A673 (cell line): ENCODE measurements at regions not wholly inside any gene's neighbourhood (a gene's known extent, or its start where the extent isn't known, plus 50 kb on each side); places are given as distances from the start of the nearest gene placed in this dataset.

ENCODE experiments used
- BruUV-seq: library from RNA; stranded (reverse); fragments of 400-500 nt; replicated peaks from 2 replicates; lab custom pipeline; 2021; lab: Mats Ljungman, UMichigan
- CTCF ChIA-PET: fragments of 300-600 bp; sonication (Branson Sonifier 250); formaldehyde crosslinking; loops from one replicate; lab custom pipeline; 2022; ENCODE audit warnings: antibody characterized with exemption; lab: Charles Lee
- POLR2A ChIA-PET: fragments of 300-600 bp; sonication (Branson Sonifier 250); formaldehyde crosslinking; loops from one replicate; lab custom pipeline; 2022; ENCODE audit warnings: antibody characterized with exemption; ENCODE audit not compliant: low non-redundant PET; lab: Charles Lee
- DNase-seq: peaks from one replicate; pipeline ENCODE4 v3.0.0-alpha.2; 2015; ENCODE audit warnings: low spot score
- H3K27ac ChIP-seq: fragments of 200-600 bp; sonication (generic); 2 replicates; pipeline ENCODE4 v1.5.1; 2016; ENCODE audit warnings: mixed run types, low read depth, mild to moderate bottlenecking, mixed read lengths, antibody characterized with exemption, low read length; ENCODE audit not compliant: poor library complexity, severe bottlenecking
- H3K27me3 ChIP-seq: fragments of 200-600 bp; sonication (generic); replicated peaks from 2 replicates; pipeline ENCODE4 v1.6.1; 2017; ENCODE audit warnings: mixed run types, low read depth, mild to moderate bottlenecking, mixed read lengths, antibody characterized with exemption, low read length; ENCODE audit not compliant: insufficient read depth, poor library complexity
- H3K36me3 ChIP-seq: fragments of 200-600 bp; sonication (generic); 2 replicates; pipeline ENCODE4 v1.6.1; 2016; ENCODE audit warnings: mixed run types, mild to moderate bottlenecking, mixed read lengths, antibody characterized with exemption, low read length; ENCODE audit not compliant: insufficient read depth, poor library complexity, severe bottlenecking
- H3K4me1 ChIP-seq: fragments of 200-600 bp; sonication (generic); 2 replicates; pipeline ENCODE4 v1.6.1; 2017; ENCODE audit warnings: mixed run types, mild to moderate bottlenecking, mixed read lengths, antibody characterized with exemption, low read length; ENCODE audit not compliant: insufficient read depth, poor library complexity, severe bottlenecking
- H3K4me3 ChIP-seq: fragments of 200-600 bp; sonication (generic); 2 replicates; pipeline ENCODE4 v1.5.1; 2016; ENCODE audit warnings: low read depth, mixed run types, mild to moderate bottlenecking, mixed read lengths, low read length; ENCODE audit not compliant: poor library complexity, severe bottlenecking
- H3K9me3 ChIP-seq: fragments of 200-600 bp; sonication (generic); 2 replicates; pipeline ENCODE4 v1.6.1; 2016; ENCODE audit warnings: mixed run types, low read depth, mild to moderate bottlenecking, mixed read lengths, antibody characterized with exemption, low read length; ENCODE audit not compliant: poor library complexity, severe bottlenecking
- CTCF ChIP-seq: fragments of 300-800, 200-600 bp; sonication (generic); conservative IDR thresholded peaks from 2 replicates; pipeline ENCODE4 v1.5.1; 2017; ENCODE audit warnings: low read depth, mild to moderate bottlenecking, antibody characterized with exemption, low read length, moderate library complexity, mixed read lengths
- EZH2 ChIP-seq: fragments of 200-600 bp; sonication (generic); IDR thresholded peaks from 2 replicates; pipeline ENCODE4 v1.6.1; 2017; ENCODE audit warnings: borderline replicate concordance, low read depth, mild to moderate bottlenecking, mixed read lengths, antibody characterized with exemption, low read length; ENCODE audit not compliant: poor library complexity, severe bottlenecking
- intact Hi-C: fragments of 100-400 bp; cut with micrococcal nuclease; formaldehyde crosslinking; loops from one replicate; pipeline ENCODE4 v1.10.0; 2022; ENCODE audit not compliant: unreplicated experiment

DNA sequence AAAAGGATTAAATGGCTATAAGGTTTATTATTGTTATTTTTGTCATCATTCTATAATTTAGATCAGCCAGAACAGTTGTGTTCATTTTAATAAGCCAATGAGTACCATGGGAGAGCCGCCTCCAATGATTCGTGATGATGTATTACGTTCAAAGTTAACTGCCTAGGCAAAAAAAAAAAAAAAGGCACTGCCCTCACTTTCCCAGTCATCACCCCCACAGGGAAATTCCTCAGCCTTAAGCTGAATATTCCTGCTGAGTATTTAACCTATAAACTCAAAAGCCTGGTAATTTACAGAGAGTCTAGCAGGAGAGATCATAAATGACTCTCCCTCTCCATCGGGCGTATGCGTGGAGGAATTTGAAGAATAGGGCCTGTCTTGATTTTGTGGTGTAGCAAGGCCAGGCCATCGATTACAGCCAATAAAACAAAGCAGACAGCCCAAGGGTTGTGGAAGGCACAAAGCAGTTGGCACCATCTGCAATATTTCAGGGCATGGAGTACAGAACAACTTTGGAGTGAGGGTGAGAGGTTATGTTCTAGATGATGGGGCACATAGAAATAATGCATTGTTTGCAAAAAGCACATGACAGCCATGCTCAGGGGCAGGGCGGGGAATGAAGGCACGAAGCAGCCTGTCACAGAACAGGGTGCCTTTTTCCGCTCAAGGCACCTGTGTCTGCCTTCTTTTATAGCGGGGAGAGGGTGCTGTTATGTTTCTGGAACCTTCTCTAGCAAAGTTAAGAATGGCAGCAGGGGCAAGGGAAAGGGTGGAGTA is 138.2 kb upstream of the DTNBP1 start:
- no peaks in the 10 kb centered on the region for H3K9me3 ChIP-seq
- no peak for DNase-seq
- no peak for TF ChIP-seq CTCF
- TF ChIP-seq EZH2: no peak
- ChIA-PET CTCF (no interaction called here), POLR2A (no interaction called here)
- intact Hi-C loops: no loop called here
- no peak overlapping the region for H3K4me3 ChIP-seq
- no peak overlapping the region for H3K27ac ChIP-seq
- H3K36me3 ChIP-seq: no peaks in the 10 kb centered on the region
- no TSS peak for BruUV-seq
- no peaks in the 10 kb centered on the region for H3K4me1 ChIP-seq
- no peaks in the 10 kb centered on the region for H3K27me3 ChIP-seq

DNA sequence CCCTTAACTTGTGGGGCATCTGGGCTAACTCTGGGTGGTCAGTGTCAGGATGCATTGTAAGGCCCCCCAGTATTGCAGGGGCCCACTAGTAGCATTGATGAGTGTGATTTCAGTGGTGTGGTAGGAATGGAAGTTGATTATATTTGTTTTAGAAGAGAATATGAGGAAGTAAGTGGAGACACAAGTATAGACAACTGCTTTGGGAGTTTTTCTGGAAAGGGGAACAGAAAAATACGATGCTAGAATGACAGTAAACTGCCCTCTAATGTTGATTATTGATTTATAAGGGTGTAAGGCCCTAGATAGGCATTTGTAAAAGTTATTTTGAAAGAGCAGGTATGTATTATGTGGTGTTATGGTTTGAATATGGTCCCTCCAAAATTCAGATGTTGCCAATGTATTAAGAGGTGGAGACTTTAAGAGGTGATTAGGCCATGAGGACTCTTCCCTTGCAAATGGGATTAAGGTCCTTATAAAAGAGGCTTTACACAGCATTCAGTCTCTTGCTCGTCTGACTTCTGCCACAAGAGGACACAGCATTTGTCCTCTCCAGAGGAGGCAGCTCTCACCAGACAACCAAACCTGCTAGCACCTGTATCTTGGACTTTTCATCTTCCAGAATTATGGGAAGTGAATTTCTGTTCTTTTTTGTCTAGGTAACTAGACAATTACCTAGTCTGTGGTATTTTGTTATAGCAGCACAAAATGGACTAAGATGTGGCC is 135.9 kb upstream of the DTNBP1 start:
- TF ChIP-seq EZH2 (no peak), CTCF (no peak)
- Histone ChIP-seq H3K27ac (no peak overlapping the region), H3K4me3 (no peak overlapping the region), H3K27me3 (no peaks in the 10 kb centered on the region), H3K4me1 (no peaks in the 10 kb centered on the region), H3K9me3 (no peaks in the 10 kb centered on the region), H3K36me3 (no peaks in the 10 kb centered on the region)
- ChIA-PET POLR2A (no interaction called here), CTCF (no interaction called here)
- no TSS peak for BruUV-seq
- intact Hi-C loops: no loop called here
- DNase-seq: no peak

DNA sequence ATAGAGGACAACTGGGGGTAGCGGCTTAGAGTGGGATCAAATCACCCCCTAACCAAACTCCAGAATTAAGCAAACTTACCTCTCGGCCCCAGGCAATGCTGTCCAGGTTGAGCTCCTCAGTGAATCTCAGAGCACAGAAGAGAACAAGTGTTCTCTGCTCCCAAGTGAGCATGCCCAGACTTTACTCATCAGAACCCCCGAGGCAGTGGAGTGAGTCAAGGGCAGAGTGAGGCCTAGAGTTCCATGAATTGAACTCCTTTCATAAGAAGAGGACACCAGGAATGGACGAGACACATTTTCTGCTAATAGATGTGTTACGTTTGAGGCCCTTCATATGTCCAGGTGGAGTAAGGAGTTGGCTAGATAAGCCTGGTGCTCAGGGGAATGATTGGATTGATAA is 134.0 kb upstream of the DTNBP1 start:
- Histone ChIP-seq H3K4me1 (no peaks in the 10 kb centered on the region), H3K9me3 (no peaks in the 10 kb centered on the region), H3K27me3 (no peaks in the 10 kb centered on the region), H3K4me3 (no peak overlapping the region), H3K36me3 (no peaks in the 10 kb centered on the region), H3K27ac (no peak overlapping the region)
- POLR2A ChIA-PET: no interaction called here
- intact Hi-C loops: no loop called here
- no TSS peak for BruUV-seq
- CTCF ChIA-PET: no interaction called here
- no peak for DNase-seq
- TF ChIP-seq CTCF (no peak), EZH2 (no peak)
